ENCODE measurements at regions not wholly inside any gene's neighbourhood (a gene's known extent, or its start where the extent isn't known, plus 50 kb on each side); places are given as distances from the start of the nearest gene placed in this dataset.

DNA sequence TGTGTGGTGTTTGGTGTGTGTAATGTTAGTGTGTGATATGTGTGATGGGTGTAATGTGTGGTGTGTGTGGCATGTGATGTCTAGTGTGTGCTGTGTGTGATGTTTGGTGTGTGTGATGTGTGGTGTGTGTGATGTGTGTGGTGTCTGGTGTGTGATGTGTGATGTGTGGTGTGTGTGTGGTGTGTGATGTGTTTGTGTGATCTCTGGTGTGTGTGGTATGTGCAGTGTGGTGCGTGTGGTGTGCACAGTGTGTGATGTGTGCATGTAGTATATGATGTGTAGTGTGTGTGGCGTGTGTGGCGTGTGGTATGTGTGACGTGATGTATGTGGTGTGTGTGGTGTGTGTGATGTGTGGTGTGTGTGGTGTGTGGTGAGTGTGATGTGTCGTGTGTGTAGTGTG lies 150.3 kb downstream of the TMEM18 start:
- Mint-ChIP-seq H3K36me3 (ENCODE audit: low read depth, unreplicated experiment) (no peaks in the 10 kb centered on the region), H3K27me3 (ENCODE audit: low read depth, unreplicated experiment) (peaks cover 3% of the 10 kb centered on the region), H3K27ac (ENCODE audit: unreplicated experiment) (no peak overlapping the region), H3K9me3 (ENCODE audit: unreplicated experiment) (no peaks in the 10 kb centered on the region), H3K4me1 (ENCODE audit: low read depth, unreplicated experiment) (peaks cover 14% of the 10 kb centered on the region), H3K4me3 (ENCODE audit: unreplicated experiment) (no peak overlapping the region)
- no peak overlapping the region for H3K9ac ChIP-seq (ENCODE audit: low read length)
- H3K4me2 ChIP-seq (ENCODE audit: low read length), result no peak overlapping the region
- TF ChIP-seq EZH2 (IDR thresholded peaks at IDR 0.05; ENCODE audit: insufficient read depth, low read length), result no peak
- peaks cover 5% of the 10 kb centered on the region for H3K9me3 ChIP-seq (ENCODE audit: insufficient read depth, low read depth, low read length)
- FAIRE-seq, result no peak
- no peaks in the 10 kb centered on the region for H3K79me2 ChIP-seq (ENCODE audit: insufficient read depth, low read length)
- H3K27me3 ChIP-seq (ENCODE audit: insufficient read depth, low read length), result no peaks in the 10 kb centered on the region
- H3K27ac ChIP-seq (ENCODE audit: low read depth, low read length), result no peak overlapping the region
- no peaks in the 10 kb centered on the region for H3K36me3 ChIP-seq (ENCODE audit: insufficient read depth, low read length)
- DNase-seq (ENCODE audit: low read depth), result no peak
- no peak overlapping the region for H3K4me3 ChIP-seq (ENCODE audit: insufficient read depth, low read depth, low read length)
- no peaks in the 10 kb centered on the region for H4K20me1 ChIP-seq (ENCODE audit: insufficient read depth, low read length)
- no peak overlapping the region for H2AFZ ChIP-seq (ENCODE audit: low read depth, low read length)
- H3K4me1 ChIP-seq (ENCODE audit: insufficient read depth, low read length), result no peaks in the 10 kb centered on the region

DNA sequence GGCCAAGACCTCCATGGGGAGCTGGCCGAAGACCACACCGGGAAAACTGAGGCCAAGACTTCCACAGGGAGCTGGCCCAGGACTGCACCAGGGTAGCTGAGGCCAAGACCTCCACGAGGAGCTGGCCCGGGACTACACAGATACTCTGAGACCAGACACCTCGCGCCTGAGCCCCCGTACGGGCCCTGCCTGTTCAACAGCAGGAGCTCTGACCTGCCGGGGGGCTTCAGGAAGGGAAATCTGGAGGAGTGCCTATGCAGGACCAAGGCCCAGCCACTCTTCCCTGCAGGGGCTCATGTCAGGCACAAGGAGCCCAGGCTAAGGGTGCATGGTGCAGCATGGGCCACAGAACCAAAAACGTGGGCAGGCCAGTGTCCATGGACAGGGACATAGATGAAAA lies 151.6 kb downstream of the TMEM18 start:
- H2AFZ ChIP-seq (ENCODE audit: low read depth, low read length), result no peak overlapping the region
- H3K4me1 Mint-ChIP-seq (ENCODE audit: low read depth, unreplicated experiment), result peaks cover 14% of the 10 kb centered on the region

DNA sequence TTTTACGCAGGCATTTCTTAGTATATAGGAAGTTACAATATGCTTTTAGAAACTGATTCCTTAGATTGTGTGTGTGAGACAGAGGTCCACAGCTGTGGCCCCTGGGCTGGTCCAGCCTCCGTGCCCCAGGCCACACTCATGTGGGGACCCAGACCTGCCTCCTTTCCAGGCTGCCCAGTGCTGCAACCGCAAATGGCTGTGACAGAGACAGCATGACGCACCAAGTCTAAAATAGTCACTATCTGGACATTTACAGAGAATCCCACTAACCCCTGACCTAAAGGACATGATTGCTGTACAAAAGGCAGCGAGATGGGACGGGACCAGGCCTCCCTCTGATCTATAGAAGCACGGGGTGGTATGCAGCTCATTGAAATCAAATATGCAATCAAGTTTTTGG lies 152.2 kb downstream of the TMEM18 start:
- TF ChIP-seq EZH2 (IDR thresholded peaks at IDR 0.05; ENCODE audit: insufficient read depth, low read length), result no peak
- TF ChIP-seq, protein P1, sequence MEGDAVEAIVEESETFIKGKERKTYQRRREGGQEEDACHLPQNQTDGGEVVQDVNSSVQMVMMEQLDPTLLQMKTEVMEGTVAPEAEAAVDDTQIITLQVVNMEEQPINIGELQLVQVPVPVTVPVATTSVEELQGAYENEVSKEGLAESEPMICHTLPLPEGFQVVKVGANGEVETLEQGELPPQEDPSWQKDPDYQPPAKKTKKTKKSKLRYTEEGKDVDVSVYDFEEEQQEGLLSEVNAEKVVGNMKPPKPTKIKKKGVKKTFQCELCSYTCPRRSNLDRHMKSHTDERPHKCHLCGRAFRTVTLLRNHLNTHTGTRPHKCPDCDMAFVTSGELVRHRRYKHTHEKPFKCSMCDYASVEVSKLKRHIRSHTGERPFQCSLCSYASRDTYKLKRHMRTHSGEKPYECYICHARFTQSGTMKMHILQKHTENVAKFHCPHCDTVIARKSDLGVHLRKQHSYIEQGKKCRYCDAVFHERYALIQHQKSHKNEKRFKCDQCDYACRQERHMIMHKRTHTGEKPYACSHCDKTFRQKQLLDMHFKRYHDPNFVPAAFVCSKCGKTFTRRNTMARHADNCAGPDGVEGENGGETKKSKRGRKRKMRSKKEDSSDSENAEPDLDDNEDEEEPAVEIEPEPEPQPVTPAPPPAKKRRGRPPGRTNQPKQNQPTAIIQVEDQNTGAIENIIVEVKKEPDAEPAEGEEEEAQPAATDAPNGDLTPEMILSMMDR (IDR thresholded peaks at IDR 0.05; ENCODE audit: insufficient read depth, low read depth, low read length), result no peak
- FAIRE-seq, result no peak
- Mint-ChIP-seq H3K27ac (ENCODE audit: unreplicated experiment) (peak overlapping the region; percentile 77), H3K4me1 (ENCODE audit: low read depth, unreplicated experiment) (peaks cover 14% of the 10 kb centered on the region), H3K27me3 (ENCODE audit: low read depth, unreplicated experiment) (peaks cover 10% of the 10 kb centered on the region), H3K36me3 (ENCODE audit: low read depth, unreplicated experiment) (no peaks in the 10 kb centered on the region), H3K9me3 (ENCODE audit: unreplicated experiment) (no peaks in the 10 kb centered on the region), H3K4me3 (ENCODE audit: unreplicated experiment) (no peak overlapping the region)
- Histone ChIP-seq H3K4me2 (ENCODE audit: low read length) (no peak overlapping the region), H3K36me3 (ENCODE audit: insufficient read depth, low read length) (no peaks in the 10 kb centered on the region), H3K79me2 (ENCODE audit: insufficient read depth, low read length) (no peaks in the 10 kb centered on the region), H3K27ac (ENCODE audit: low read depth, low read length) (no peak overlapping the region), H2AFZ (ENCODE audit: low read depth, low read length) (no peak overlapping the region), H3K27me3 (ENCODE audit: insufficient read depth, low read length) (no peaks in the 10 kb centered on the region), H3K9me3 (ENCODE audit: insufficient read depth, low read depth, low read length) (peaks cover 5% of the 10 kb centered on the region), H4K20me1 (ENCODE audit: insufficient read depth, low read length) (no peaks in the 10 kb centered on the region), H3K9ac (ENCODE audit: low read length) (no peak overlapping the region), H3K4me1 (ENCODE audit: insufficient read depth, low read length) (no peaks in the 10 kb centered on the region), H3K4me3 (ENCODE audit: insufficient read depth, low read depth, low read length) (no peak overlapping the region)
- no peak for DNase-seq (ENCODE audit: low read depth)

More for the DNA sequence above, 151.6 kb downstream of the TMEM18 start:
- H4K20me1 ChIP-seq (ENCODE audit: insufficient read depth, low read length), result no peaks in the 10 kb centered on the region
- H3K27ac Mint-ChIP-seq (ENCODE audit: unreplicated experiment), result no peak overlapping the region
- FAIRE-seq (no peak), DNase-seq (ENCODE audit: low read depth) (no peak)
- H3K9ac ChIP-seq (ENCODE audit: low read length), result no peak overlapping the region
- no peak for TF ChIP-seq EZH2 (IDR thresholded peaks at IDR 0.05; ENCODE audit: insufficient read depth, low read length)
- TF ChIP-seq, protein P1 (IDR thresholded peaks at IDR 0.05; ENCODE audit: insufficient read depth, low read depth, low read length), result no peak
- H3K9me3 ChIP-seq (ENCODE audit: insufficient read depth, low read depth, low read length), result peaks cover 5% of the 10 kb centered on the region
- no peaks in the 10 kb centered on the region for H3K36me3 ChIP-seq (ENCODE audit: insufficient read depth, low read length)
- H3K36me3 Mint-ChIP-seq (ENCODE audit: low read depth, unreplicated experiment), result no peaks in the 10 kb centered on the region
- no peaks in the 10 kb centered on the region for H3K79me2 ChIP-seq (ENCODE audit: insufficient read depth, low read length)
- H3K4me2 ChIP-seq (ENCODE audit: low read length), result no peak overlapping the region
- H3K4me3 ChIP-seq (ENCODE audit: insufficient read depth, low read depth, low read length), result no peak overlapping the region
- H3K27ac ChIP-seq (ENCODE audit: low read depth, low read length), result no peak overlapping the region
- no peak overlapping the region for H3K4me3 Mint-ChIP-seq (ENCODE audit: unreplicated experiment)
- no peaks in the 10 kb centered on the region for H3K4me1 ChIP-seq (ENCODE audit: insufficient read depth, low read length)
- H3K9me3 Mint-ChIP-seq (ENCODE audit: unreplicated experiment), result no peaks in the 10 kb centered on the region
- H3K27me3 Mint-ChIP-seq (ENCODE audit: low read depth, unreplicated experiment), result peaks cover 10% of the 10 kb centered on the region
- H3K27me3 ChIP-seq (ENCODE audit: insufficient read depth, low read length), result no peaks in the 10 kb centered on the region

Measured in astrocyte (in vitro differentiated cells and primary cell).